Upper lobe of right lung (tissue), 1 donor: ENCODE measurements at regions not wholly inside any gene's neighbourhood (a gene's known extent, or its start where the extent isn't known, plus 50 kb on each side); places are given as distances from the start of the nearest gene placed in this dataset.

Experiments used
- ATAC-seq: fragments of 200-7000 bp; cut with Tn5 transposase; one replicate; pipeline ENCODE4 v1.9.1; 2020; ENCODE audit warnings: mild to moderate bottlenecking, moderate library complexity
- DNase-seq: peaks from one replicate; pipeline ENCODE4 v3.0.0-alpha.2; 2020
- H3K27ac ChIP-seq: fragments of 200-600 bp; one replicate; pipeline ENCODE4 v1.8.0; 2022
- H3K27me3 ChIP-seq: fragments of 200-600 bp; one replicate; pipeline ENCODE4 v1.8.0; 2022; ENCODE audit warnings: mild to moderate bottlenecking
- H3K36me3 ChIP-seq: fragments of 200-600 bp; one replicate; pipeline ENCODE4 v1.8.0; 2022
- H3K4me1 ChIP-seq: fragments of 200-600 bp; one replicate; pipeline ENCODE4 v1.8.0; 2022
- H3K4me3 ChIP-seq: fragments of 200-600 bp; one replicate; pipeline ENCODE4 v1.8.0; 2022; ENCODE audit warnings: mild to moderate bottlenecking
- H3K9me3 ChIP-seq: fragments of 200-600 bp; one replicate; pipeline ENCODE4 v1.8.0; 2022
- intact Hi-C: fragments of 100-400 bp; cut with DNase I; formaldehyde crosslinking; loops from one replicate; pipeline ENCODE4 v1.11.0; 2022
- TF ChIP-seq, protein P1 (sequence below): fragments of 200-600 bp; IDR thresholded peaks from one replicate; pipeline ENCODE4 v1.8.0; 2022; ENCODE audit warnings: antibody characterized with exemption
- donor health status: DM: no; HTN: yes; CAD: no; lungs with severe emphysema.

DNA sequence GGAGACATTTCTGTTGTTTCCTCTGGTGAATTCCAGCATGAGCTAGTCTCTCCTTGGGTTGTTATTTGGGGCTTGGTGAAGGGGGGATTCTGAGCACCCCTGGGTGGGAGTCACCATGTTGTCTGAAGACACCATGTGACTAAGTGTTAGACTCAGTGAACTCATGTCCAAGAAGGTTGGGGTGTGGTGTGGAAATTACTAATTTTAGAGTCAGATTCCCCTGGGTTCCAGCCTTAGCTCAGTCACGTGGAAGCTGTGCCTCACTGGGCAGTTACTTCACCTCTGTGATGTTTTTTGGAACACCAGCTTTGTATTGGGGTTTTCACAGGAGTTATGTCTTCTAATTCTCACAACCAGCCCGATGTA, 171.5 kb downstream of the RPLP1 start:
- TF ChIP-seq, protein P1, sequence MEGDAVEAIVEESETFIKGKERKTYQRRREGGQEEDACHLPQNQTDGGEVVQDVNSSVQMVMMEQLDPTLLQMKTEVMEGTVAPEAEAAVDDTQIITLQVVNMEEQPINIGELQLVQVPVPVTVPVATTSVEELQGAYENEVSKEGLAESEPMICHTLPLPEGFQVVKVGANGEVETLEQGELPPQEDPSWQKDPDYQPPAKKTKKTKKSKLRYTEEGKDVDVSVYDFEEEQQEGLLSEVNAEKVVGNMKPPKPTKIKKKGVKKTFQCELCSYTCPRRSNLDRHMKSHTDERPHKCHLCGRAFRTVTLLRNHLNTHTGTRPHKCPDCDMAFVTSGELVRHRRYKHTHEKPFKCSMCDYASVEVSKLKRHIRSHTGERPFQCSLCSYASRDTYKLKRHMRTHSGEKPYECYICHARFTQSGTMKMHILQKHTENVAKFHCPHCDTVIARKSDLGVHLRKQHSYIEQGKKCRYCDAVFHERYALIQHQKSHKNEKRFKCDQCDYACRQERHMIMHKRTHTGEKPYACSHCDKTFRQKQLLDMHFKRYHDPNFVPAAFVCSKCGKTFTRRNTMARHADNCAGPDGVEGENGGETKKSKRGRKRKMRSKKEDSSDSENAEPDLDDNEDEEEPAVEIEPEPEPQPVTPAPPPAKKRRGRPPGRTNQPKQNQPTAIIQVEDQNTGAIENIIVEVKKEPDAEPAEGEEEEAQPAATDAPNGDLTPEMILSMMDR, result no peak
- intact Hi-C loops, result no loop called here
- no peaks in the 10 kb centered on the region for H3K4me1 ChIP-seq
- no peaks in the 10 kb centered on the region for H3K9me3 ChIP-seq
- H3K4me3 ChIP-seq, result no peak overlapping the region
- H3K27me3 ChIP-seq, result peaks cover 7% of the 10 kb centered on the region
- no peaks in the 10 kb centered on the region for H3K36me3 ChIP-seq
- no peak overlapping the region for H3K27ac ChIP-seq
- ATAC-seq (no peak), DNase-seq (no peak)

- TF ChIP-seq, protein P1, result no peak
- Histone ChIP-seq H3K4me1 (no peaks in the 10 kb centered on the region), H3K27ac (no peak overlapping the region), H3K36me3 (no peaks in the 10 kb centered on the region), H3K9me3 (no peaks in the 10 kb centered on the region), H3K27me3 (peaks cover 7% of the 10 kb centered on the region), H3K4me3 (no peak overlapping the region)
- ATAC-seq (no peak), DNase-seq (no peak)
- intact Hi-C loops, result no loop called here
Observed at GRCh38 chr15:69624816-69625215, 172.2 kb downstream of the RPLP1 start.

- DNase-seq, result no peak
- intact Hi-C loops, result no loop called here
- TF ChIP-seq, protein P1, result no peak
- Histone ChIP-seq H3K9me3 (no peaks in the 10 kb centered on the region), H3K27ac (no peak overlapping the region), H3K36me3 (no peaks in the 10 kb centered on the region), H3K4me1 (no peaks in the 10 kb centered on the region), H3K4me3 (no peak overlapping the region), H3K27me3 (peaks cover 7% of the 10 kb centered on the region)
- no peak for ATAC-seq
Observed at GRCh38 chr15:69625328-69625727, 172.7 kb downstream of the RPLP1 start.

- TF ChIP-seq, protein P1, result no peak
- Histone ChIP-seq H3K27ac (no peak overlapping the region), H3K36me3 (no peaks in the 10 kb centered on the region), H3K27me3 (peaks cover 14% of the 10 kb centered on the region), H3K4me3 (no peak overlapping the region), H3K4me1 (no peaks in the 10 kb centered on the region), H3K9me3 (no peaks in the 10 kb centered on the region)
- no peak for ATAC-seq
- DNase-seq, result no peak
- intact Hi-C loops, result no loop called here
Observed at GRCh38 chr15:69626095-69627066, 173.8 kb downstream of the RPLP1 start.

GRCh38 chr15:69627548-69628158, 175.0 kb downstream of the RPLP1 start:
- Histone ChIP-seq H3K9me3 (no peaks in the 10 kb centered on the region), H3K4me3 (no peak overlapping the region), H3K36me3 (no peaks in the 10 kb centered on the region), H3K27me3 (peaks cover 20% of the 10 kb centered on the region), H3K4me1 (no peaks in the 10 kb centered on the region), H3K27ac (no peak overlapping the region)
- no peak for DNase-seq
- intact Hi-C loops, result no loop called here
- TF ChIP-seq, protein P1, result no peak
- ATAC-seq, result peak; percentile 19
